ENCODE measurements at regions not wholly inside any gene's neighbourhood (a gene's known extent, or its start where the extent isn't known, plus 50 kb on each side); places are given as distances from the start of the nearest gene placed in this dataset.

DNA sequence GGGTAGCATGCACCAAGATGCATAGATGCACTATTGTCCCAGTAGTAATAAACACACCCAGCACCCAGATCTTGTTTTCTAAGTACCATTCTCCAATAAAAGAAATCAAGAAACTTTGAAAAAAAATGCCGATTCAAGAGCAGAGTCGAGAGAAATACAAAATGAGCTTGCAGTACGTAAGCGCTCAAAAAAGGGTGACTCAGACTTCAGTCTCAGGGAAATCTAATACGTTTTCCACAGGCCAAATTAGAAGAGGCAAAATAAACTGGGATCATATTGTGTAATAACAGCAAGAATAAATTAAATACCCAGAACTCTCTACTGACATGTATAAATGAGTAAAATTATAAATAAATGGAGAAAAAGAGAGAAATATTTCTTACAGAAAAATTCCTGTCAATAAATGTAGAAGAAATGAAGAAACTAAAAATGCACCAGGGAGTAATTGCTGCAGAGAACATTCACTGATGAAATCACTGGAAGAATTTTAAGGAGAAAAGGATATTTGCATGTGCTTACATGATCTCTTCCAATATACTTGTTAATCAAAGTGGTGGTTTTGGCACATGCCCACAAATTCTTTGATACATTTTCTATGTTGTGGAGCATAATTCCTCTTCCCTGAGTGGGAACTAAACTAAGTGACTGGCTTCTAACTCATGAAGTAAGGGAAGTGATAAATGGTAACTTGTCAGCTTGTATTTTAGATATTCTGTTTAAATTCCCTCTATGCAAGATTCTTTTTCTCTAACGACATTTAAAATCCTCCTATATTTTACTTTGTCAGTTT is 567.6 kb upstream of the ADAMTS16 start:
- no peak for TF ChIP-seq TRIM28 (IDR thresholded peaks at IDR 0.05; ENCODE audit: borderline replicate concordance, low read length)
- TF ChIP-seq, protein P1, sequence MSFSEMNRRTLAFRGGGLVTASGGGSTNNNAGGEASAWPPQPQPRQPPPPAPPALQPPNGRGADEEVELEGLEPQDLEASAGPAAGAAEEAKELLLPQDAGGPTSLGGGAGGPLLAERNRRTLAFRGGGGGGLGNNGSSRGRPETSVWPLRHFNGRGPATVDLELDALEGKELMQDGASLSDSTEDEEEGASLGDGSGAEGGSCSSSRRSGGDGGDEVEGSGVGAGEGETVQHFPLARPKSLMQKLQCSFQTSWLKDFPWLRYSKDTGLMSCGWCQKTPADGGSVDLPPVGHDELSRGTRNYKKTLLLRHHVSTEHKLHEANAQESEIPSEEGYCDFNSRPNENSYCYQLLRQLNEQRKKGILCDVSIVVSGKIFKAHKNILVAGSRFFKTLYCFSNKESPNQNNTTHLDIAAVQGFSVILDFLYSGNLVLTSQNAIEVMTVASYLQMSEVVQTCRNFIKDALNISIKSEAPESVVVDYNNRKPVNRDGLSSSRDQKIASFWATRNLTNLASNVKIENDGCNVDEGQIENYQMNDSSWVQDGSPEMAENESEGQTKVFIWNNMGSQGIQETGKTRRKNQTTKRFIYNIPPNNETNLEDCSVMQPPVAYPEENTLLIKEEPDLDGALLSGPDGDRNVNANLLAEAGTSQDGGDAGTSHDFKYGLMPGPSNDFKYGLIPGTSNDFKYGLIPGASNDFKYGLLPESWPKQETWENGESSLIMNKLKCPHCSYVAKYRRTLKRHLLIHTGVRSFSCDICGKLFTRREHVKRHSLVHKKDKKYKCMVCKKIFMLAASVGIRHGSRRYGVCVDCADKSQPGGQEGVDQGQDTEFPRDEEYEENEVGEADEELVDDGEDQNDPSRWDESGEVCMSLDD (tag by site-specific recombination; IDR thresholded peaks at IDR 0.05), result no peak
- TF ChIP-seq, protein P2, sequence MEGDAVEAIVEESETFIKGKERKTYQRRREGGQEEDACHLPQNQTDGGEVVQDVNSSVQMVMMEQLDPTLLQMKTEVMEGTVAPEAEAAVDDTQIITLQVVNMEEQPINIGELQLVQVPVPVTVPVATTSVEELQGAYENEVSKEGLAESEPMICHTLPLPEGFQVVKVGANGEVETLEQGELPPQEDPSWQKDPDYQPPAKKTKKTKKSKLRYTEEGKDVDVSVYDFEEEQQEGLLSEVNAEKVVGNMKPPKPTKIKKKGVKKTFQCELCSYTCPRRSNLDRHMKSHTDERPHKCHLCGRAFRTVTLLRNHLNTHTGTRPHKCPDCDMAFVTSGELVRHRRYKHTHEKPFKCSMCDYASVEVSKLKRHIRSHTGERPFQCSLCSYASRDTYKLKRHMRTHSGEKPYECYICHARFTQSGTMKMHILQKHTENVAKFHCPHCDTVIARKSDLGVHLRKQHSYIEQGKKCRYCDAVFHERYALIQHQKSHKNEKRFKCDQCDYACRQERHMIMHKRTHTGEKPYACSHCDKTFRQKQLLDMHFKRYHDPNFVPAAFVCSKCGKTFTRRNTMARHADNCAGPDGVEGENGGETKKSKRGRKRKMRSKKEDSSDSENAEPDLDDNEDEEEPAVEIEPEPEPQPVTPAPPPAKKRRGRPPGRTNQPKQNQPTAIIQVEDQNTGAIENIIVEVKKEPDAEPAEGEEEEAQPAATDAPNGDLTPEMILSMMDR (tag by site-specific recombination; IDR thresholded peaks at IDR 0.05), result no peak
- no peak for TF ChIP-seq ZNF133 (tag by site-specific recombination; IDR thresholded peaks at IDR 0.05)
- TF ChIP-seq, protein P3, sequence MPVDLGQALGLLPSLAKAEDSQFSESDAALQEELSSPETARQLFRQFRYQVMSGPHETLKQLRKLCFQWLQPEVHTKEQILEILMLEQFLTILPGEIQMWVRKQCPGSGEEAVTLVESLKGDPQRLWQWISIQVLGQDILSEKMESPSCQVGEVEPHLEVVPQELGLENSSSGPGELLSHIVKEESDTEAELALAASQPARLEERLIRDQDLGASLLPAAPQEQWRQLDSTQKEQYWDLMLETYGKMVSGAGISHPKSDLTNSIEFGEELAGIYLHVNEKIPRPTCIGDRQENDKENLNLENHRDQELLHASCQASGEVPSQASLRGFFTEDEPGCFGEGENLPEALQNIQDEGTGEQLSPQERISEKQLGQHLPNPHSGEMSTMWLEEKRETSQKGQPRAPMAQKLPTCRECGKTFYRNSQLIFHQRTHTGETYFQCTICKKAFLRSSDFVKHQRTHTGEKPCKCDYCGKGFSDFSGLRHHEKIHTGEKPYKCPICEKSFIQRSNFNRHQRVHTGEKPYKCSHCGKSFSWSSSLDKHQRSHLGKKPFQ (tag by site-specific recombination; IDR thresholded peaks at IDR 0.05), result no peak
- no peak for TF ChIP-seq ZBTB1 (tag by site-specific recombination; IDR thresholded peaks at IDR 0.05)
- TF ChIP-seq, protein P4, sequence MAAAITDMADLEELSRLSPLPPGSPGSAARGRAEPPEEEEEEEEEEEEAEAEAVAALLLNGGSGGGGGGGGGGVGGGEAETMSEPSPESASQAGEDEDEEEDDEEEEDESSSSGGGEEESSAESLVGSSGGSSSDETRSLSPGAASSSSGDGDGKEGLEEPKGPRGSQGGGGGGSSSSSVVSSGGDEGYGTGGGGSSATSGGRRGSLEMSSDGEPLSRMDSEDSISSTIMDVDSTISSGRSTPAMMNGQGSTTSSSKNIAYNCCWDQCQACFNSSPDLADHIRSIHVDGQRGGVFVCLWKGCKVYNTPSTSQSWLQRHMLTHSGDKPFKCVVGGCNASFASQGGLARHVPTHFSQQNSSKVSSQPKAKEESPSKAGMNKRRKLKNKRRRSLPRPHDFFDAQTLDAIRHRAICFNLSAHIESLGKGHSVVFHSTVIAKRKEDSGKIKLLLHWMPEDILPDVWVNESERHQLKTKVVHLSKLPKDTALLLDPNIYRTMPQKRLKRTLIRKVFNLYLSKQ (tag by site-specific recombination; IDR thresholded peaks at IDR 0.05; ENCODE audit: borderline replicate concordance), result no peak
- TF ChIP-seq GLI4 (tag by site-specific recombination; IDR thresholded peaks at IDR 0.05), result no peak
- TF ChIP-seq OVOL3 (tag by site-specific recombination; IDR thresholded peaks at IDR 0.05), result no peak
- no peak for TF ChIP-seq ZFP37 (tag by site-specific recombination; IDR thresholded peaks at IDR 0.05)
- no peak for TF ChIP-seq ZNF202 (tag by site-specific recombination; IDR thresholded peaks at IDR 0.05; ENCODE audit: borderline replicate concordance)
- TF ChIP-seq ZNF335 (tag by site-specific recombination; conservative IDR thresholded peaks at IDR 0.05), result no peak
- TF ChIP-seq, protein P5, sequence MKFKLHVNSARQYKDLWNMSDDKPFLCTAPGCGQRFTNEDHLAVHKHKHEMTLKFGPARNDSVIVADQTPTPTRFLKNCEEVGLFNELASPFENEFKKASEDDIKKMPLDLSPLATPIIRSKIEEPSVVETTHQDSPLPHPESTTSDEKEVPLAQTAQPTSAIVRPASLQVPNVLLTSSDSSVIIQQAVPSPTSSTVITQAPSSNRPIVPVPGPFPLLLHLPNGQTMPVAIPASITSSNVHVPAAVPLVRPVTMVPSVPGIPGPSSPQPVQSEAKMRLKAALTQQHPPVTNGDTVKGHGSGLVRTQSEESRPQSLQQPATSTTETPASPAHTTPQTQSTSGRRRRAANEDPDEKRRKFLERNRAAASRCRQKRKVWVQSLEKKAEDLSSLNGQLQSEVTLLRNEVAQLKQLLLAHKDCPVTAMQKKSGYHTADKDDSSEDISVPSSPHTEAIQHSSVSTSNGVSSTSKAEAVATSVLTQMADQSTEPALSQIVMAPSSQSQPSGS (tag by site-specific recombination; IDR thresholded peaks at IDR 0.05; ENCODE audit: low read depth), result no peak
